OCI-LY1 (cell line): ENCODE measurements at regions not wholly inside any gene's neighbourhood (a gene's known extent, or its start where the extent isn't known, plus 50 kb on each side); places are given as distances from the start of the nearest gene placed in this dataset.

Source experiments
- EZH2 ChIP-seq: fragments of 200-600 bp; sonication (generic), shearing (Covaris generic); IDR thresholded peaks from 2 replicates; pipeline ENCODE4 v1.8.0; 2017; ENCODE audit warnings: borderline replicate concordance, mixed run types, mild to moderate bottlenecking, antibody characterized with exemption, low read length, moderate library complexity, mixed read lengths
- TF ChIP-seq, protein P1 (sequence below): fragments of 200-600 bp; sonication (generic), shearing (Covaris generic); IDR thresholded peaks from 2 replicates; pipeline ENCODE4 v1.5.1; 2017; ENCODE audit warnings: mild to moderate bottlenecking, antibody characterized with exemption, low read length, moderate library complexity, mixed read lengths

DNA sequence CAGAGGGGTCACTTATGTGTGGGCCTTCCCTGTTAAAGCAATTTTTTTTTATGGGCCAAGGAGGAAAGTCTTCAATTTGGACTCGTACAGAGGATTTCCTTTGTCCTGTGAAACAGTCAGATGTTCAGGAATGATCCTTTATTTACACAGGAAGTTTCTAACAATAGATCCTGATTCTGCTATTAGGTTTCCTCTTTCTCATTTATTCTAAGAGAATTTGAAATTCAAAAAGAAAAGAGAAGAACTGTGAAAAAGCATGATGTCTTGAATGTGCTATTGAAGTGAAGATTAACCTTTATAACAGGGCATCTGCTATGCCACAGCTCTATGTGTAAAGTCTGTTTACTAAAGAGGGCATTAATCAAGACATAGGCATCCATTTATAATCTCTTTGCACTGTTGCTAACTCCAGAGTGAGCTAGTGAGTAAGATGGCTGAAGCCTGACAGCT is 105.3 kb upstream of the FAM98A start:
- TF ChIP-seq, protein P1, sequence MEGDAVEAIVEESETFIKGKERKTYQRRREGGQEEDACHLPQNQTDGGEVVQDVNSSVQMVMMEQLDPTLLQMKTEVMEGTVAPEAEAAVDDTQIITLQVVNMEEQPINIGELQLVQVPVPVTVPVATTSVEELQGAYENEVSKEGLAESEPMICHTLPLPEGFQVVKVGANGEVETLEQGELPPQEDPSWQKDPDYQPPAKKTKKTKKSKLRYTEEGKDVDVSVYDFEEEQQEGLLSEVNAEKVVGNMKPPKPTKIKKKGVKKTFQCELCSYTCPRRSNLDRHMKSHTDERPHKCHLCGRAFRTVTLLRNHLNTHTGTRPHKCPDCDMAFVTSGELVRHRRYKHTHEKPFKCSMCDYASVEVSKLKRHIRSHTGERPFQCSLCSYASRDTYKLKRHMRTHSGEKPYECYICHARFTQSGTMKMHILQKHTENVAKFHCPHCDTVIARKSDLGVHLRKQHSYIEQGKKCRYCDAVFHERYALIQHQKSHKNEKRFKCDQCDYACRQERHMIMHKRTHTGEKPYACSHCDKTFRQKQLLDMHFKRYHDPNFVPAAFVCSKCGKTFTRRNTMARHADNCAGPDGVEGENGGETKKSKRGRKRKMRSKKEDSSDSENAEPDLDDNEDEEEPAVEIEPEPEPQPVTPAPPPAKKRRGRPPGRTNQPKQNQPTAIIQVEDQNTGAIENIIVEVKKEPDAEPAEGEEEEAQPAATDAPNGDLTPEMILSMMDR = no peak
- no peak for TF ChIP-seq EZH2
